Breast epithelium (tissue), 4 donors: ENCODE measurements at regions not wholly inside any gene's neighbourhood (a gene's known extent, or its start where the extent isn't known, plus 50 kb on each side); places are given as distances from the start of the nearest gene placed in this dataset.

ENCODE experiments used
- DNase-seq, 2 donors: peaks; one replicate each; pipeline ENCODE4 v3.0.0-alpha.2; 2019; ENCODE audit warnings: low spot score in 2 of 2
- H3K27ac ChIP-seq, 2 donors: fragments of 200-600 bp; sonication (generic) in 1 of 2; one replicate each; pipeline ENCODE4 v1.5.1; 2016 to 2019; ENCODE audit warnings: mild to moderate bottlenecking in 1 of 2
- H3K27me3 ChIP-seq, 2 donors: fragments of 200-600 bp; sonication (generic) in 1 of 2; one replicate each; pipeline versions ENCODE4 v1.5.1 to v1.6.0; 2017 to 2019; ENCODE audit warnings: control low read depth in 1 of 2, mild to moderate bottlenecking in 1 of 2
- H3K36me3 ChIP-seq: fragments of 200-600 bp; one replicate; pipeline ENCODE4 v1.5.1; 2019
- H3K4me1 ChIP-seq, 2 donors: fragments of 200-600 bp; sonication (generic); one replicate each; pipeline ENCODE4 v1.5.1; 2016 to 2019; ENCODE audit warnings: control low read depth in 1 of 2
- H3K4me3 ChIP-seq, 3 donors: fragments of 200-600 bp; sonication (generic); 1 replicate in 2 of 3; 2 replicates in 1 of 3; pipeline ENCODE4 v1.5.1; 2016 to 2019; ENCODE audit warnings: mild to moderate bottlenecking in 3 of 3, moderate library complexity in 2 of 3
- H3K9me3 ChIP-seq, 2 donors: fragments of 200-600 bp; sonication (generic) in 1 of 2; one replicate each; pipeline ENCODE4 v1.5.1; 2016 to 2019; ENCODE audit warnings: control low read depth in 1 of 2
- CTCF ChIP-seq, 3 donors: fragments of 450-650 bp; IDR thresholded peaks; one replicate each; pipeline ENCODE4 v1.5.1; 2016 to 2017; ENCODE audit warnings: antibody characterized with exemption in 3 of 3, mild to moderate bottlenecking in 3 of 3, moderate library complexity in 3 of 3
- POLR2A ChIP-seq: fragments of 450-650 bp; IDR thresholded peaks from one replicate; pipeline ENCODE4 v1.6.1; 2016; ENCODE audit warnings: antibody characterized with exemption, mild to moderate bottlenecking, moderate library complexity
- POLR2AphosphoS5 ChIP-seq, 3 donors: sonication (generic); formaldehyde crosslinking; IDR thresholded peaks; one replicate each; pipeline ENCODE4 v1.6.1; 2017; ENCODE audit warnings: antibody characterized with exemption in 3 of 3
- intact Hi-C: fragments of 100-400 bp; cut with DNase I; formaldehyde crosslinking; loops from one replicate; pipeline ENCODE4 v1.15.1; 2023; ENCODE audit warnings: low total_unique reads

GRCh38 chr5:169472544-169472943, 111.0 kb upstream of the SPDL1 start:
- no peaks in the 10 kb centered on the region for H3K36me3 ChIP-seq
- intact Hi-C loops = no loop called here
- no peak for DNase-seq
- no peaks in the 10 kb centered on the region for H3K9me3 ChIP-seq
- no peaks in the 10 kb centered on the region for H3K4me1 ChIP-seq
- peaks cover 0 to 3% of the 10 kb centered on the region in 2 donors for H3K27me3 ChIP-seq
- TF ChIP-seq POLR2AphosphoS5 (IDR thresholded peaks at IDR 0.05) (no peak), CTCF (IDR thresholded peaks at IDR 0.05) (no peak)
- no peak overlapping the region for H3K27ac ChIP-seq
- H3K4me3 ChIP-seq = no peak overlapping the region

GRCh38 chr5:169471021-169471420, 112.6 kb upstream of the SPDL1 start:
- peaks cover 0 to 3% of the 10 kb centered on the region in 2 donors for H3K27me3 ChIP-seq
- TF ChIP-seq POLR2AphosphoS5 (IDR thresholded peaks at IDR 0.05) (no peak), POLR2A (no peak), CTCF (IDR thresholded peaks at IDR 0.05) (no peak)
- H3K9me3 ChIP-seq = no peaks in the 10 kb centered on the region
- DNase-seq = no peak
- intact Hi-C loops = no loop called here
- no peaks in the 10 kb centered on the region for H3K36me3 ChIP-seq
- no peak overlapping the region for H3K4me3 ChIP-seq
- H3K27ac ChIP-seq = no peak overlapping the region
- H3K4me1 ChIP-seq = no peaks in the 10 kb centered on the region

GRCh38 chr5:169467041-169467771, 116.4 kb upstream of the SPDL1 start:
- H3K36me3 ChIP-seq = no peaks in the 10 kb centered on the region
- peaks cover 0 to 3% of the 10 kb centered on the region in 2 donors for H3K27me3 ChIP-seq
- TF ChIP-seq CTCF (IDR thresholded peaks at IDR 0.05) (no peak), POLR2A (no peak), POLR2AphosphoS5 (IDR thresholded peaks at IDR 0.05) (no peak)
- no peaks in the 10 kb centered on the region for H3K4me1 ChIP-seq
- no peak for DNase-seq
- H3K4me3 ChIP-seq = no peak overlapping the region
- H3K9me3 ChIP-seq = no peaks in the 10 kb centered on the region
- intact Hi-C loops = no loop called here
- H3K27ac ChIP-seq = no peak overlapping the region

- TF ChIP-seq POLR2A (no peak), POLR2AphosphoS5 (IDR thresholded peaks at IDR 0.05) (no peak), CTCF (IDR thresholded peaks at IDR 0.05) (no peak)
- no peaks in the 10 kb centered on the region for H3K36me3 ChIP-seq
- H3K9me3 ChIP-seq = no peaks in the 10 kb centered on the region
- H3K4me3 ChIP-seq = no peak overlapping the region
- DNase-seq = no peak
- no peaks in the 10 kb centered on the region for H3K4me1 ChIP-seq
- no peak overlapping the region for H3K27ac ChIP-seq
- intact Hi-C loops = no loop called here
- no peaks in the 10 kb centered on the region for H3K27me3 ChIP-seq
Measured at GRCh38 chr5:169460896-169461295, 122.7 kb upstream of the SPDL1 start.

GRCh38 chr5:169460123-169460522, 123.5 kb upstream of the SPDL1 start:
- no peak for TF ChIP-seq POLR2AphosphoS5 (IDR thresholded peaks at IDR 0.05)
- no peak for TF ChIP-seq CTCF (IDR thresholded peaks at IDR 0.05)
- no peak for TF ChIP-seq POLR2A
- H3K27ac ChIP-seq = no peak overlapping the region
- no peak overlapping the region for H3K4me3 ChIP-seq
- H3K4me1 ChIP-seq = no peaks in the 10 kb centered on the region
- H3K9me3 ChIP-seq = no peaks in the 10 kb centered on the region
- H3K36me3 ChIP-seq = no peaks in the 10 kb centered on the region
- H3K27me3 ChIP-seq = no peaks in the 10 kb centered on the region
- intact Hi-C loops = no loop called here
- no peak for DNase-seq
